GM23248 (cell line): ENCODE measurements at regions not wholly inside any gene's neighbourhood (a gene's known extent, or its start where the extent isn't known, plus 50 kb on each side); places are given as distances from the start of the nearest gene placed in this dataset.
"Not testable (repeated sequence)": the region's sequence is repeated elsewhere in the genome, so short reads cannot be mapped to it uniquely, and the experiment has no call there.

Source experiments
- DNase-seq: peaks from one replicate; pipeline ENCODE4 v3.0.0-alpha.2; 2015
- H2AFZ ChIP-seq: fragments of 200-600 bp; sonication (generic); 2 replicates; pipeline ENCODE4 v1.6.1; 2016; ENCODE audit warnings: antibody characterized with exemption
- H3F3A ChIP-seq: fragments of 200-600 bp; sonication (generic); 2 replicates; pipeline ENCODE4 v1.6.1; 2016; ENCODE audit warnings: mild to moderate bottlenecking, antibody characterized with exemption, mixed run types; ENCODE audit not compliant: insufficient read depth
- H3K27ac ChIP-seq: fragments of 200-600 bp; sonication (generic); 2 replicates; pipeline ENCODE4 v1.5.1; 2016; ENCODE audit warnings: mild to moderate bottlenecking
- H3K27me3 ChIP-seq: fragments of 200-600 bp; sonication (generic); replicated peaks from 2 replicates; pipeline ENCODE4 v1.6.1; 2016; ENCODE audit warnings: mild to moderate bottlenecking; ENCODE audit not compliant: insufficient read depth
- H3K36me3 ChIP-seq: fragments of 200-600 bp; sonication (generic); 2 replicates; pipeline ENCODE4 v1.6.1; 2016; ENCODE audit warnings: low read depth, mild to moderate bottlenecking
- H3K4me1 ChIP-seq: fragments of 200-600 bp; sonication (generic); 2 replicates; pipeline ENCODE4 v1.6.1; 2016; ENCODE audit warnings: mild to moderate bottlenecking; ENCODE audit not compliant: insufficient read depth
- H3K4me2 ChIP-seq: fragments of 200-600 bp; sonication (generic); one replicate; pipeline ENCODE4 v1.6.1; 2016; ENCODE audit warnings: mild to moderate bottlenecking; ENCODE audit not compliant: unreplicated experiment
- H3K4me3 ChIP-seq: fragments of 200-600 bp; sonication (generic); 2 replicates; pipeline ENCODE4 v1.5.1; 2016; ENCODE audit warnings: mild to moderate bottlenecking
- H3K79me2 ChIP-seq: fragments of 200-600 bp; sonication (generic); 2 replicates; pipeline ENCODE4 v1.6.1; 2016; ENCODE audit warnings: mild to moderate bottlenecking; ENCODE audit not compliant: insufficient read depth
- H3K9ac ChIP-seq: fragments of 200-600 bp; sonication (generic); 2 replicates; pipeline ENCODE4 v1.6.1; 2016; ENCODE audit warnings: mild to moderate bottlenecking
- H3K9me2 ChIP-seq: fragments of 200-600 bp; sonication (generic); 2 replicates; pipeline ENCODE4 v1.6.1; 2016; ENCODE audit warnings: mixed run types, mild to moderate bottlenecking, moderate library complexity; ENCODE audit not compliant: insufficient read depth
- H3K9me3 ChIP-seq: fragments of 200-600 bp; sonication (generic); one replicate; pipeline ENCODE4 v1.6.1; 2017; ENCODE audit warnings: low read depth
- H4K20me1 ChIP-seq: fragments of 200-600 bp; sonication (generic); 2 replicates; pipeline ENCODE4 v1.6.0; 2016; ENCODE audit not compliant: insufficient read depth
- EZH2 ChIP-seq: fragments of 200-600 bp; sonication (generic); IDR thresholded peaks from 2 replicates; pipeline ENCODE4 v1.6.1; 2018; ENCODE audit warnings: antibody characterized with exemption, mild to moderate bottlenecking; ENCODE audit not compliant: insufficient read depth, poor library complexity, severe bottlenecking
- EZH2phosphoT487 ChIP-seq: fragments of 200-600 bp; sonication (generic); IDR thresholded peaks from 2 replicates; pipeline ENCODE4 v1.6.1; 2018; ENCODE audit warnings: antibody characterized with exemption, moderate library complexity, mild to moderate bottlenecking, low read depth; ENCODE audit not compliant: insufficient read depth
- WGBS, 2 experiments: methylation state at CpG; one replicate each; pipeline ENCODE4 v1.1.6; 2015 to 2017; ENCODE audit warnings: low lambda C conversion rate in 2 of 2, low coverage in 1 of 2; ENCODE audit errors: missing lambda C conversion rate in 2 of 2; 5-methylcytosine and 5-hydroxymethylcytosine counted together
- in situ Hi-C: fragments of 300-500 bp; cut with MboI; formaldehyde crosslinking; loops from 2 replicates; pipeline ENCODE4 v1.15.0; 2020

DNA sequence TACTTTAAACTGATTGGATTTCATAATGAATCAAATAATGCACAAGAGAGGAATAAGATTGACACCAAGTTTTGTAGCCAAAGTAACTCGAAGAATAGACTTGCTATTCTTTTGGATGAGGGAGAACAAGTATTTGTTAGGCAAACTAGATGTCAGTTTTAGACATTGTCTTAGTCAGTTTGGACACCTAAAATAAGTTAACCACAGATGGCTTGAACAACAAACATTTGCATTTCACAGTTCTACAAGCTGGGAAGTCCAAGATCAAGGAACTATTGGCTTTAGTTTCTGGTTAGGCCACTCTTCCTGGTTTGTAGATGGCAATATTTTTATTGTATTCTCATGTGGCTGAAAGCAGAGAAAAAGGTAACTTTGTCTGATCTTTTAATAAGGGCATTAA is 61.3 kb upstream of the OSTN start:
- in situ Hi-C loops: no loop called here
- no peak for TF ChIP-seq EZH2
- Histone ChIP-seq H3K79me2 (no peaks in the 10 kb centered on the region), H3F3A (peaks cover 21% of the 10 kb centered on the region), H2AFZ (no peak overlapping the region), H3K9ac (no peak overlapping the region), H3K27me3 (no peaks in the 10 kb centered on the region), H4K20me1 (no peaks in the 10 kb centered on the region), H3K36me3 (no peaks in the 10 kb centered on the region), H3K4me3 (no peak overlapping the region), H3K4me2 (no peak overlapping the region), H3K9me3 (no peaks in the 10 kb centered on the region), H3K27ac (no peak overlapping the region), H3K4me1 (peaks cover 26% of the 10 kb centered on the region), H3K9me2 (no peaks in the 10 kb centered on the region)
- WGBS, 2 experiments: 56 to 90% methylated on average over 1 of the region's 1 CpG
- DNase-seq: no peak

DNA sequence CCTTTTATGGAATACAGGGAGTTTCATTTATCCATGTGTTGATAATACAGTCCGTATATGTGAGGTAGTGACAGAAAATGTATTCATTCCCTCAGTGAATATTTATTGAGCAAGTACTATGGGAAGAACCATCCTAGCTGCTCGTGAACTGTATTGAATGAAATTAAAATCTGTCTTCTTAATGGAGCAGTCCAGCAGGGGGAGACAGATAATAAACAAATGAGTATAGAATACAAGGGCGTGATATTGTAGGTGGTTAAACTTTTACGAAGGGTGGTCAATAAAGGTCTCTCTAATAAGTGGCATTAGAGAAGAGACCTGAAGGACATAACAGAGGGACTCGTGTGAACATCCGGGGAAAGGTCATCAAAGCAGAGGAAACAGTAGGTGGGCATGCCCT is 62.7 kb upstream of the OSTN start:
- Histone ChIP-seq H4K20me1 (no peaks in the 10 kb centered on the region), H3K9me3 (no peaks in the 10 kb centered on the region), H3K9ac (no peak overlapping the region), H3K4me3 (no peak overlapping the region), H3K4me2 (no peak overlapping the region), H3K27me3 (no peaks in the 10 kb centered on the region), H3F3A (peaks cover 13% of the 10 kb centered on the region), H2AFZ (no peak overlapping the region), H3K79me2 (no peaks in the 10 kb centered on the region), H3K4me1 (peaks cover 15% of the 10 kb centered on the region), H3K9me2 (no peaks in the 10 kb centered on the region), H3K36me3 (no peaks in the 10 kb centered on the region), H3K27ac (no peak overlapping the region)
- in situ Hi-C loops: no loop called here
- DNase-seq: peak; percentile 52
- TF ChIP-seq EZH2 (no peak), EZH2phosphoT487 (no peak)
- 75 to 78% methylated on average over 6 of the region's 6 CpGs for WGBS, 2 experiments

DNA sequence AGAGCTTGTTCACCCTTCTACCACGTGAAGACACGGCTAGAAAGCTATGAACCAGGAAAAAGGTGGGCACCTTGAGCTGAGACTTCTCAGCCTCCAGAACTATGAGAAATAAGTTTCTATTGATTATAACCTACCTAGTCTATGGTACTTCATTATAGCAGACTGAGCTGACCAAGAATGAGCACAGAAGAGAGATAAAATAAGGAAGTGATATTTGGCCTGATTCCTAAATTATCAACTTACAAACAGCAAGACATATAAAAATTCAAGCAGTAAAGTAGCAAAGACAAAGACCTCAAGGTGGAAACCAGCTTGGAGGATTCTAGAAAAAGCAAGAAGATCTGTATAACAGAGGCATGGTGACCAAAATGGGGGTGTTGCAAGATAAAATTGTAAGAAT is 63.9 kb upstream of the OSTN start:
- no peak overlapping the region for H3K27ac ChIP-seq
- no peak for DNase-seq
- no peaks in the 10 kb centered on the region for H3K79me2 ChIP-seq
- no peak overlapping the region for H2AFZ ChIP-seq
- H3K9me3 ChIP-seq: no peaks in the 10 kb centered on the region
- in situ Hi-C loops: no loop called here
- no peaks in the 10 kb centered on the region for H3K9me2 ChIP-seq
- H3K9ac ChIP-seq: no peak overlapping the region
- no peak overlapping the region for H3K4me2 ChIP-seq
- H3K4me3 ChIP-seq: no peak overlapping the region
- no peaks in the 10 kb centered on the region for H3K36me3 ChIP-seq
- H3K4me1 ChIP-seq: peaks cover 10% of the 10 kb centered on the region
- H3F3A ChIP-seq: peaks cover 8% of the 10 kb centered on the region
- H4K20me1 ChIP-seq: no peaks in the 10 kb centered on the region
- WGBS, 2 experiments: 94 to 100% methylated on average over 2 of the region's 2 CpGs
- no peaks in the 10 kb centered on the region for H3K27me3 ChIP-seq
- TF ChIP-seq EZH2 (no peak), EZH2phosphoT487 (no peak)

DNA sequence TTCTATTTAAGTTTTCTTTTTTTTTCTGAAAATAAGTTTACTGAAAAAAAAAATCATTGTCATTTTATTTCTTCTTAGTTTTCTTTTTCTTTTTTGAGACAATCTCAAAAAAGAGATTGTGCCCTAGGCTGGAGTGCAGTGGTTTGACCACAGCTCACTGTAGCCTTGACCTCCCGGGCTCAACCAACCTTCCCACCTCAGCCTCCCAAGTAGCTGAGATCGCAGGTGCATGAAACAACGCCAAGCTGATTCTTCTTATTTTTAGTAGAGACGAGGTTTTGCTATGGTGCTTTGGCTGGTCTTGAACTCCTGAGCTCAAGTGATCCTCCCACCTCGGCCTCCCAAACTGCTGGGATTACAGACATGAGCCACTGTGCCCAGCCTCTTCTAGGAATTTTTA is 65.7 kb upstream of the OSTN start:
- H3K27ac ChIP-seq: no peak overlapping the region
- H2AFZ ChIP-seq: no peak overlapping the region
- H3K4me2 ChIP-seq: no peak overlapping the region
- H3K9ac ChIP-seq: no peak overlapping the region
- H3K27me3 ChIP-seq: no peaks in the 10 kb centered on the region
- WGBS, 2 experiments: 90 to 97% methylated on average over 5 of the region's 5 CpGs
- no peaks in the 10 kb centered on the region for H3K9me3 ChIP-seq
- TF ChIP-seq EZH2phosphoT487 (no peak), EZH2 (no peak)
- H3K9me2 ChIP-seq: no peaks in the 10 kb centered on the region
- no peaks in the 10 kb centered on the region for H3K79me2 ChIP-seq
- in situ Hi-C loops: no loop called here
- H3K36me3 ChIP-seq: no peaks in the 10 kb centered on the region
- no peaks in the 10 kb centered on the region for H3F3A ChIP-seq
- DNase-seq: no peak
- no peak overlapping the region for H3K4me3 ChIP-seq
- H4K20me1 ChIP-seq: no peaks in the 10 kb centered on the region
- no peaks in the 10 kb centered on the region for H3K4me1 ChIP-seq

DNA sequence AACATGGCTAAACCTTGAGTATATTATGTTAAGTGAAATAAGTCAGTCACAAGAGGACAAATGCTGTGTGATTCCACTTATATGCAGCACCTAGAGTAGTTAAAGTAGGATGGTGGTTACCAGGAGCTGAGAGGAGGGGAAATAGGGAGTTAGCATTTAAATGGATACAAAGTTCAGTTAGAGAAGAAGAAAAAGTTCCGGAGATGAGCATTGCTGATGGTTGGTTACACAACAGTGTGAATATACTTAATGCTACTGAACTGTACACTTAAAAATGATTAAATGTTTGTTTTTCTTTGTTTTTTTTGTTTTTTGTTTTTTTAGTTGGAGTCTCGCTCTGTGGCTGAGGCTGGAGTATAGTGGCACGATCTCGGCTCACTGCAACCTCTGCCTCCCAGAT is 67.7 kb upstream of the OSTN start:
- H3K79me2 ChIP-seq: no peaks in the 10 kb centered on the region
- H3K27ac ChIP-seq: no peak overlapping the region
- 86 to 95% methylated on average over 4 of the region's 4 CpGs for WGBS, 2 experiments
- no peaks in the 10 kb centered on the region for H3F3A ChIP-seq
- H2AFZ ChIP-seq: no peak overlapping the region
- in situ Hi-C loops: no loop called here
- no peaks in the 10 kb centered on the region for H3K9me2 ChIP-seq
- H3K4me3 ChIP-seq: no peak overlapping the region
- no peak overlapping the region for H3K9ac ChIP-seq
- no peaks in the 10 kb centered on the region for H3K9me3 ChIP-seq
- no peaks in the 10 kb centered on the region for H3K27me3 ChIP-seq
- H3K4me2 ChIP-seq: no peak overlapping the region
- H3K36me3 ChIP-seq: no peaks in the 10 kb centered on the region
- TF ChIP-seq EZH2phosphoT487 (no peak), EZH2 (no peak)
- no peaks in the 10 kb centered on the region for H3K4me1 ChIP-seq
- DNase-seq: no peak
- H4K20me1 ChIP-seq: no peaks in the 10 kb centered on the region

DNA sequence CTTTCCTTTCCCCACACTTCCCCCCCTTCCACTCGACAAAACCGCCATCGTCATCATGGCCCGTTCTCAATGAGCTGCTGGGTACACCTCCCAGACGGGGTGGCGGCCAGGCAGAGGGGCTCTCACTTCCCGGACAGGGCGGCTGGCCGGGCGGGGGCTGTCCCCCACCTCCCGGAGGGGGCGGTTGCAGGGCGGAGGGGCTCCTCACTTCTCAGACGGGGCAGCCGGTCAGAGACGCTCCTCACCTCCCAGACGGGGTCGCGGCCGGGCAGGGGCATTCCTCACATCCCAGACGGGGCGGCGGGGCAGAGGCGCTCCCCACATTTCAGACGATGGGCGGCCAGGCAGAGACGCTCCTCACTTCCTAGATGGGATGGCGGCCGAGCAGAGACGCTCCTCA is 74.2 kb upstream of the OSTN start:
- H3K9me3 ChIP-seq, H4K20me1 ChIP-seq, H3K4me1 ChIP-seq, H3K27ac ChIP-seq, H3K4me3 ChIP-seq, H3K36me3 ChIP-seq, H3K4me2 ChIP-seq, H3K9ac ChIP-seq, H3K9me2 ChIP-seq, in situ Hi-C loops, H2AFZ ChIP-seq, DNase-seq, H3K27me3 ChIP-seq, H3F3A ChIP-seq, H3K79me2 ChIP-seq: not testable (repeated sequence)
- WGBS, 2 experiments: 95 to 97% methylated on average over 7 to 27 of the region's 30 CpGs
